ENCODE measurements at regions not wholly inside any gene's neighbourhood (a gene's known extent, or its start where the extent isn't known, plus 50 kb on each side); places are given as distances from the start of the nearest gene placed in this dataset.

GRCh38 chr18:38406607-38407006 is 841.0 kb upstream of the CELF4 start:
- no peak overlapping the region for H3K4me3 Mint-ChIP-seq
- H3K4me1 Mint-ChIP-seq (ENCODE audit: low read depth in 2 of 2) = no peaks in the 10 kb centered on the region
- no peak for ATAC-seq (replicated peaks)
- no peaks in the 10 kb centered on the region for H3K27me3 Mint-ChIP-seq
- no peak for DNase-seq
- H3K36me3 Mint-ChIP-seq (ENCODE audit: insufficient read depth) = no peaks in the 10 kb centered on the region
- peaks cover 2 to 8% of the 10 kb centered on the region in 2 donors for H3K9me3 Mint-ChIP-seq
- H3K27ac Mint-ChIP-seq = no peak overlapping the region

- Mint-ChIP-seq H3K27ac (no peak overlapping the region), H3K4me1 (ENCODE audit: low read depth in 2 of 2) (no peaks in the 10 kb centered on the region), H3K36me3 (ENCODE audit: insufficient read depth) (no peaks in the 10 kb centered on the region), H3K4me3 (no peak overlapping the region), H3K9me3 (peaks cover 0 to 2% of the 10 kb centered on the region in 2 donors), H3K27me3 (no peaks in the 10 kb centered on the region)
- DNase-seq (no peak), ATAC-seq (replicated peaks) (no peak)
Measured at GRCh38 chr18:38402509-38402908, 836.9 kb upstream of the CELF4 start.

- H3K27ac Mint-ChIP-seq = no peak overlapping the region
- ATAC-seq (replicated peaks) (no peak), DNase-seq (no peak)
- H3K9me3 Mint-ChIP-seq = peaks cover 0 to 2% of the 10 kb centered on the region in 2 donors
- no peaks in the 10 kb centered on the region for H3K27me3 Mint-ChIP-seq
- H3K4me1 Mint-ChIP-seq (ENCODE audit: low read depth in 2 of 2) = no peaks in the 10 kb centered on the region
- no peaks in the 10 kb centered on the region for H3K36me3 Mint-ChIP-seq (ENCODE audit: insufficient read depth)
- no peak overlapping the region for H3K4me3 Mint-ChIP-seq
Measured at GRCh38 chr18:38397094-38397493, 831.5 kb upstream of the CELF4 start.

- Mint-ChIP-seq H3K27me3 (no peaks in the 10 kb centered on the region), H3K4me1 (ENCODE audit: low read depth in 2 of 2) (no peaks in the 10 kb centered on the region), H3K27ac (no peak overlapping the region), H3K9me3 (peaks cover 7% of the 10 kb centered on the region in 2 donors), H3K4me3 (no peak overlapping the region), H3K36me3 (ENCODE audit: insufficient read depth) (no peaks in the 10 kb centered on the region)
- DNase-seq (no peak), ATAC-seq (replicated peaks) (no peak)
Measured at GRCh38 chr18:38386146-38386545, 820.5 kb upstream of the CELF4 start.

GRCh38 chr18:38369772-38370690 is 804.4 kb upstream of the CELF4 start:
- ATAC-seq (replicated peaks) = no peak
- no peaks in the 10 kb centered on the region for H3K36me3 Mint-ChIP-seq (ENCODE audit: insufficient read depth)
- no peak overlapping the region for H3K4me3 Mint-ChIP-seq
- H3K27me3 Mint-ChIP-seq = no peaks in the 10 kb centered on the region
- H3K9me3 Mint-ChIP-seq = peaks cover 12 to 30% of the 10 kb centered on the region in 2 donors
- H3K4me1 Mint-ChIP-seq (ENCODE audit: low read depth in 2 of 2) = no peaks in the 10 kb centered on the region
- no peak overlapping the region for H3K27ac Mint-ChIP-seq
- DNase-seq = no peak

GRCh38 chr18:38368886-38369285 is 803.3 kb upstream of the CELF4 start:
- ATAC-seq (replicated peaks) = no peak
- H3K9me3 Mint-ChIP-seq = peaks cover 9 to 26% of the 10 kb centered on the region in 2 donors
- no peaks in the 10 kb centered on the region for H3K36me3 Mint-ChIP-seq (ENCODE audit: insufficient read depth)
- no peak for DNase-seq
- no peak overlapping the region for H3K27ac Mint-ChIP-seq
- H3K4me3 Mint-ChIP-seq = no peak overlapping the region
- no peaks in the 10 kb centered on the region for H3K27me3 Mint-ChIP-seq
- no peaks in the 10 kb centered on the region for H3K4me1 Mint-ChIP-seq (ENCODE audit: low read depth in 2 of 2)

- H3K27me3 Mint-ChIP-seq = no peaks in the 10 kb centered on the region
- no peak overlapping the region for H3K27ac Mint-ChIP-seq
- no peak for DNase-seq
- no peaks in the 10 kb centered on the region for H3K36me3 Mint-ChIP-seq (ENCODE audit: insufficient read depth)
- H3K4me1 Mint-ChIP-seq (ENCODE audit: low read depth in 2 of 2) = no peaks in the 10 kb centered on the region
- peaks cover 9 to 22% of the 10 kb centered on the region in 2 donors for H3K9me3 Mint-ChIP-seq
- ATAC-seq (replicated peaks) = no peak
- H3K4me3 Mint-ChIP-seq = no peak overlapping the region
Measured at GRCh38 chr18:38368246-38368645, 802.6 kb upstream of the CELF4 start.

- no peak for DNase-seq
- Mint-ChIP-seq H3K4me1 (ENCODE audit: low read depth in 2 of 2) (no peaks in the 10 kb centered on the region), H3K4me3 (no peak overlapping the region), H3K27ac (no peak overlapping the region), H3K36me3 (ENCODE audit: insufficient read depth) (no peaks in the 10 kb centered on the region), H3K9me3 (peaks cover 9 to 22% of the 10 kb centered on the region in 2 donors), H3K27me3 (no peaks in the 10 kb centered on the region)
- no peak for ATAC-seq (replicated peaks)
Measured at GRCh38 chr18:38367473-38367872, 801.9 kb upstream of the CELF4 start.

- Mint-ChIP-seq H3K27ac (no peak overlapping the region), H3K36me3 (ENCODE audit: insufficient read depth) (no peaks in the 10 kb centered on the region), H3K27me3 (no peaks in the 10 kb centered on the region), H3K4me1 (ENCODE audit: low read depth in 2 of 2) (no peaks in the 10 kb centered on the region), H3K4me3 (no peak overlapping the region), H3K9me3 (peaks cover 11 to 15% of the 10 kb centered on the region in 2 donors)
- ATAC-seq (replicated peaks) (no peak), DNase-seq (no peak)
Measured at GRCh38 chr18:38362286-38362792, 796.7 kb upstream of the CELF4 start.

GRCh38 chr18:38358805-38359657 is 793.4 kb upstream of the CELF4 start:
- no peaks in the 10 kb centered on the region for H3K36me3 Mint-ChIP-seq (ENCODE audit: insufficient read depth)
- no peaks in the 10 kb centered on the region for H3K4me1 Mint-ChIP-seq (ENCODE audit: low read depth in 2 of 2)
- peaks cover 11 to 15% of the 10 kb centered on the region in 2 donors for H3K9me3 Mint-ChIP-seq
- H3K27me3 Mint-ChIP-seq = no peaks in the 10 kb centered on the region
- H3K4me3 Mint-ChIP-seq = no peak overlapping the region
- no peak overlapping the region for H3K27ac Mint-ChIP-seq
- ATAC-seq (replicated peaks) (no peak), DNase-seq (no peak)

- ATAC-seq (replicated peaks) = no peak
- H3K9me3 Mint-ChIP-seq = peaks cover 2 to 17% of the 10 kb centered on the region in 2 donors
Measured at GRCh38 chr18:38353149-38353548, 787.6 kb upstream of the CELF4 start.

GRCh38 chr18:38350141-38350540 is 784.5 kb upstream of the CELF4 start:
- H3K4me1 Mint-ChIP-seq (ENCODE audit: low read depth in 2 of 2) = no peaks in the 10 kb centered on the region
- H3K9me3 Mint-ChIP-seq = peaks cover 2 to 16% of the 10 kb centered on the region in 2 donors
- H3K4me3 Mint-ChIP-seq = no peak overlapping the region
- ATAC-seq (replicated peaks) (no peak), DNase-seq (no peak)
- no peak overlapping the region for H3K27ac Mint-ChIP-seq
- no peaks in the 10 kb centered on the region for H3K36me3 Mint-ChIP-seq (ENCODE audit: insufficient read depth)
- no peaks in the 10 kb centered on the region for H3K27me3 Mint-ChIP-seq

More at GRCh38 chr18:38353149-38353548, 787.6 kb upstream of the CELF4 start:
- no peak for DNase-seq
- Mint-ChIP-seq H3K27ac (no peak overlapping the region), H3K4me1 (ENCODE audit: low read depth in 2 of 2) (no peaks in the 10 kb centered on the region), H3K27me3 (no peaks in the 10 kb centered on the region), H3K4me3 (no peak overlapping the region), H3K36me3 (ENCODE audit: insufficient read depth) (no peaks in the 10 kb centered on the region)

GRCh38 chr18:38330573-38330972 is 765.0 kb upstream of the CELF4 start:
- no peak for DNase-seq
- H3K4me1 Mint-ChIP-seq (ENCODE audit: low read depth in 2 of 2) = no peaks in the 10 kb centered on the region
- H3K4me3 Mint-ChIP-seq = no peak overlapping the region
- ATAC-seq (replicated peaks) = no peak
- peaks cover 2 to 32% of the 10 kb centered on the region in 2 donors for H3K9me3 Mint-ChIP-seq
- H3K36me3 Mint-ChIP-seq (ENCODE audit: insufficient read depth) = no peaks in the 10 kb centered on the region
- H3K27ac Mint-ChIP-seq = no peak overlapping the region
- no peaks in the 10 kb centered on the region for H3K27me3 Mint-ChIP-seq
